Hepatic stellate cell (primary cell): ENCODE measurements at regions not wholly inside any gene's neighbourhood (a gene's known extent, or its start where the extent isn't known, plus 50 kb on each side); places are given as distances from the start of the nearest gene placed in this dataset.
"Not testable (repeated sequence)": the region's sequence is repeated elsewhere in the genome, so short reads cannot be mapped to it uniquely, and the experiment has no call there.

Experiments
- DNase-seq: peaks from one replicate; pipeline ENCODE4 v3.0.0; 2011; ENCODE audit warnings: low spot score

- DNase-seq = no peak
Measured at GRCh38 chr7:19957664-19958063, 184.2 kb upstream of the TMEM196 start.

- not testable (repeated sequence) for DNase-seq
Measured at GRCh38 chr7:19954166-19954565, 180.7 kb upstream of the TMEM196 start.

GRCh38 chr7:19953411-19953810 is 180.0 kb upstream of the TMEM196 start:
- DNase-seq = not testable (repeated sequence)

GRCh38 chr7:19948160-19948559 is 174.7 kb upstream of the TMEM196 start:
- no peak for DNase-seq

GRCh38 chr7:19944363-19945120 is 171.1 kb upstream of the TMEM196 start:
- no peak for DNase-seq

GRCh38 chr7:19939746-19940145 is 166.3 kb upstream of the TMEM196 start:
- peak; percentile 22 for DNase-seq

- DNase-seq = no peak
Measured at GRCh38 chr7:19932549-19933249, 159.3 kb upstream of the TMEM196 start.

- DNase-seq = no peak
Measured at GRCh38 chr7:19930851-19931250, 157.4 kb upstream of the TMEM196 start.

- no peak for DNase-seq
Measured at GRCh38 chr7:19930051-19930450, 156.6 kb upstream of the TMEM196 start.

- DNase-seq = no peak
Measured at GRCh38 chr7:19928247-19928646, 154.8 kb upstream of the TMEM196 start.

GRCh38 chr7:19920705-19921104 is 147.3 kb upstream of the TMEM196 start:
- DNase-seq = no peak

- DNase-seq = peak; percentile 9
Measured at GRCh38 chr7:19920166-19920565, 146.7 kb upstream of the TMEM196 start.

- DNase-seq = no peak
Measured at GRCh38 chr7:19919261-19920095, 146.1 kb upstream of the TMEM196 start.

GRCh38 chr7:19916046-19916445 is 142.6 kb upstream of the TMEM196 start:
- no peak for DNase-seq

- no peak for DNase-seq
Measured at GRCh38 chr7:19915596-19915995, 142.2 kb upstream of the TMEM196 start.

GRCh38 chr7:19914866-19915265 is 141.4 kb upstream of the TMEM196 start:
- DNase-seq = no peak

GRCh38 chr7:19900118-19900517 is 126.7 kb upstream of the TMEM196 start:
- no peak for DNase-seq

GRCh38 chr7:19899529-19899928 is 126.1 kb upstream of the TMEM196 start:
- DNase-seq = no peak

GRCh38 chr7:19882893-19883292 is 109.5 kb upstream of the TMEM196 start:
- not testable (repeated sequence) for DNase-seq

GRCh38 chr7:19872094-19872493 is 98.7 kb upstream of the TMEM196 start:
- no peak for DNase-seq

- DNase-seq = no peak
Measured at GRCh38 chr7:19871102-19871501, 97.7 kb upstream of the TMEM196 start.

- no peak for DNase-seq
Measured at GRCh38 chr7:19869979-19870378, 96.6 kb upstream of the TMEM196 start.
